Activated CD4-positive, CD25-positive, alpha-beta regulatory T cell treated with anti-CD3 and anti-CD28 coated beads, Interleukin-2, amount 50 U/mL, for 24 hours (primary cell): ENCODE measurements at regions not wholly inside any gene's neighbourhood (a gene's known extent, or its start where the extent isn't known, plus 50 kb on each side); places are given as distances from the start of the nearest gene placed in this dataset.

Experiments
- ATAC-seq, 2 donors: fragments of 150-1000 bp; cut with Tn5 transposase; one replicate each; pipeline ENCODE4 v1.10.0; 2021; ENCODE audit warnings: mild to moderate bottlenecking in 1 of 2, moderate library complexity in 1 of 2

- no peak for ATAC-seq
Observed at GRCh38 chr9:118606668-118607067, 762.6 kb downstream of the BRINP1 start.

GRCh38 chr9:118609355-118610044, 759.7 kb downstream of the BRINP1 start:
- ATAC-seq = no peak

DNA sequence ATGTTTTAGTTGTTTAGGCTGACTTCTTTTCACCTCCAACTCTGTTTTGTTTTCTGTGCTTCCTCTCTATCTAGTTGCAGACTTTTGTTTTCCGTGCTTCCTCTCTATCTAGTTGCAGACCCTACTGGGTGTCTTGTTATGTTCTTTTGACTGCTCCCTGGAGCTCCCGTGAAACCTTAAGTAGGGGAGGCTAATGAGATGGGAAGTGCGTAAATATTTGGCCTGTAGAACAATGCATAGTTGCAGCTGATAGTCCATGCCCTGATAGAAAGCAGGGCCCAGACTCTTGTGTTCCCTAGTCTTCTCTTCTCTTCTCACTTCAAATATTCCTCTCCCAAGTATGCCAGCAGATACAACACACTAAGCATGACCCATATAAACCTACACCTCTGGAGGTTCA, 757.0 kb downstream of the BRINP1 start:
- ATAC-seq = no peak

- ATAC-seq = no peak
Observed at GRCh38 chr9:118613996-118614395, 755.2 kb downstream of the BRINP1 start.

DNA sequence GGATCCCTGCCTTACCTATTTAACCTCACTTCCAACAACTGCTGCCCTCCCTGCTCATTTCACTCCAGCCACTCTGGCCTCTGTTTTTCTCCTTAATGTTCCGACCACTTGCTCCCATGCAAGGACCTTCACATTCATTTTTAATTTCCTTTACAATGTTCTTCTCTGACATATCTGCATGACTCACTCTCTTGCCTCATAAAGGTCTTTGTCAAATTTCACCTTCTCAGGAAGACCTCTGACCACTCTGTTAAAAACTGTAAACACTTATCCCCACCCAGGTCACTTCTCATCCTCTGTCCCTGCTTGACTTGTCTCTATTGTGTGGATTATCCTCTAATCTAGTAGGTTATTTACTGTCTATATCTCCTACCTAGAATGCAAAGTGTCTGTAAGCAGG, 751.2 kb downstream of the BRINP1 start:
- no peak for ATAC-seq

DNA sequence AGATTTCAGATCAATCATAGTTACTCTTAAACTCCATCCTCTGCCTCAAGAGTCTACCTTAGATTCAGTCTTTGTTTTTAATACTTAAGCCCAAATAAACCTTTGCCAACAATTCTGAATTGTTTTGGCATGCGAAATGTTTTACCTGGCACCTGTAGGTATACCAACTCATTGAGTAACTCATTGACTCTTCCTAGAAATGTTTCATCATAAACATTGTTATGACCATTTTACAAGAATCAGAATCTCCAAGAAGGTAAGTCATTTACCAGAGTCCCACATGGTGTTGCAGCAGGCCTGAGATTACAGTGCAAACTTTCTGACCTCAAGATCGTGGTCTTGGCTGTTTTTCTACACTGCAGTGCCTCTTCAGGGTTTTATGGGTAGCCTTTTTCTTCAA, 750.4 kb downstream of the BRINP1 start:
- no peak for ATAC-seq

GRCh38 chr9:118624608-118625007, 744.6 kb downstream of the BRINP1 start:
- no peak for ATAC-seq

GRCh38 chr9:118630079-118630478, 739.2 kb downstream of the BRINP1 start:
- no peak for ATAC-seq

DNA sequence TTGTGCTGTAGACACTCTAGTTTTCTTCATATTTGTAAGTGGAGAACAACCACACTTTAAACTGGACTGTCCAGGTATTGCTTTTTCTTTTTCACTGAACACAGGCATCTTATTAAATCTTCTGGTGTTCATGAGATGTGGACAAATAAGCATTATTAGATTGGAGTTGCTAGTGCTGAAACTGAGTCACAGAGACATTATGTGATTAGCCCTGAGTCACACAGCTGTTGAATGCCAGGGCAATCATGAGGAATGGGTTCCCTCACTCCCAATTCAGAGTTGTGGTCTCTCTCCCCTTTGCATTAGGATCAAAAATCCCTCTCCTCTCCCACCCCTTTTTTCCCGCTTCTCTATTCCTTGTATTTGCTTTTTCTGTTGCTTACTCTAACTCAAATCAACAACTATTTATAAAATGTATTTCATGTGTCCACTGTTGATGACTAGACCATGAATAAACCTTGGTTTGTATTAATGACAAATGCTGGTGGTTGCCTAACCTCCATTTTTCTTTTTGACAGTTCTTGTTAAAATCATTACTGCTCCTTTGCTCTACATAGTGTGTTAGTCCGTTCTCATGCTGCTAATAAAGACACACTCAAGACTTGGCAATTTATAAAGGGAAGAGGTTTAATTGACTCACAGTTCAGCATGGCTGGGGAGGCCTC, 738.2 kb downstream of the BRINP1 start:
- ATAC-seq = no peak

DNA sequence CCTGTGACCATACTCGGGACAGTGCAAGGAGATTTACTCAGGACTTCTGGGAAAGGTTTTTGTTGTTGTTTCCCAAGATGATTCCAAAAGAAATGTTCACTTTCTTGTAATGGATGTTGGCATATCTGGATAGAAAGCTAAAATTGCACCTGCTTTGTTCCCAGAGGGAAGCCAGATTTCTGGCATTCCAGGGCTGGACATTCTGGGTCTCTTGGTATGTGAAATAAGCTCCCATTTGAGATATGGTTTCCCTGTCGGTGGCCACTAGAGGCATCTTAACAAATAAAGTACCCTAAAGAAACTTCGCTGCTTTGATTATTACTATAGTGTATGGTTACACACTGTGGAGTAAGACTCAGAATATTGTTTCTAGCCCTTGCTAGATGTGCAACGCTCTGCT, 737.3 kb downstream of the BRINP1 start:
- no peak for ATAC-seq

- ATAC-seq = no peak
Observed at GRCh38 chr9:118635416-118635815, 733.8 kb downstream of the BRINP1 start.

DNA sequence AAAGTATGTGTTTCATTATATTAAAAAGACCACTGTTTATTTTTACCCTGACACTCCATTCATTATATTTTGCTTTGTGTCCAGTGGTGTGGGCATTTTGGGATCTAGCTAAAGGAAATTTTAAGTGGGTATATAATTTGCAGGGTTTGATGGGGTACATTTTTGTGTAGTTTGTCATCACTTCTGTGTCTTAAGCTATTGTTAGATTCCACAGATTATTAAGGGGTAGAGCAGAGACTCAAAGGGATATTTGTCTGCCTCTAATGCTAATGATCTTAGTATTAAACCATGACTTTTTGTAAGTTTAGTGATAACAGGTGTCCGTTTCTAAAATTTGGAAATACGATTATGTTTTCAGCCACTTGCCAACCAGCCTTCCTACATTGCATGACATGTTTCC, 731.6 kb downstream of the BRINP1 start:
- no peak for ATAC-seq

DNA sequence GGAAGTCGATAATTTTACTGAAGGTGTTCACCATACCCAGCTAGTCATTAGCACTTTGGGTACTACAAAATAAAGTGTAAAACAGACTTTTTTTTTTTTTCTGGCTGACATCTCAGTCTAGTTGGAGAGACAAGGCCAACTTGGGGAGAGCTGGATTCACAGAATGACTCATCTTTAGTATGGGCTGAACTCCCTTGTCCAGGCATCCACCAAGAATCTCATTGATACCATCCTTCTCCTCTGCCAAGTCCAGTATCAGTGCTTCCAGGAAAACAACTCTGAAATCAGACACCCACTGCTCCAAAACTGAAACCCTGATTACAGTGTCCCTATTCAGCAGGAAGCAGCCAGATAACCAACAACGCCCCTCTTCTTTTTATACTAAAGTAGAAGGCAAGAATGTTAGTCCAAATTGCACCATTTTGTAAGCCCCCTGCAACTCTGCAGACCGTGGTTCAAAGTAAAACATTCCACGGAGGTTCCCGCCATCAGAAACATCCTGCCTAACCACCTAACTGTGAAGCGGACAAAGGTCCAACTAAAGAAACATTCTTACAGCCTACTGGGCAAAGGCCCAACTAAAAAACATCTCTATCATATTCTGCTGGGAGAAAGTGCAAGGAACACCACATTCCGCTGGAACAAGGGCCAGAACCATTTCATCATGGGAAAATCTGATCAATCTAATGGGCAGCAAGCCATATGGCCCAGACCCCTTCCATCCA, 728.2 kb downstream of the BRINP1 start:
- ATAC-seq = no peak

DNA sequence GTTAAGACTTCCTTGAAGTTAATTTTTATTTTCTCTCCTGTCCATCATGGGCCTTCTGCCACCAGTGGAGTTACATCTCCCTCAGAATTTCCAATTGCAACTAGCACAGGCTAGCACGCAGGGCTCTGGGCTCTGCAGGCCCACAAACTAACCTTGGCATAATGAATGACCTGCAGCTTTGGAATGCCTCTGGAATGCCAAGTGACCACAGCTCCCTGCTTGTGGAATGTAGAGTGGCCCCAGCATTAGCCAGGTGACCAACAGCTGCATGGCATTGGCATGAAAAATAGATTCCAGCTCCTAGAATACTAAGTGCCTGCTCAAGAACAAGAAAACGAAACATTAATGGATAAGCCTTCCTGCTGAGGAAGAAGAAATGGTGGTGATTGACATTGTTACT, 726.1 kb downstream of the BRINP1 start:
- ATAC-seq = no peak

GRCh38 chr9:118644066-118644465, 725.2 kb downstream of the BRINP1 start:
- ATAC-seq = no peak

DNA sequence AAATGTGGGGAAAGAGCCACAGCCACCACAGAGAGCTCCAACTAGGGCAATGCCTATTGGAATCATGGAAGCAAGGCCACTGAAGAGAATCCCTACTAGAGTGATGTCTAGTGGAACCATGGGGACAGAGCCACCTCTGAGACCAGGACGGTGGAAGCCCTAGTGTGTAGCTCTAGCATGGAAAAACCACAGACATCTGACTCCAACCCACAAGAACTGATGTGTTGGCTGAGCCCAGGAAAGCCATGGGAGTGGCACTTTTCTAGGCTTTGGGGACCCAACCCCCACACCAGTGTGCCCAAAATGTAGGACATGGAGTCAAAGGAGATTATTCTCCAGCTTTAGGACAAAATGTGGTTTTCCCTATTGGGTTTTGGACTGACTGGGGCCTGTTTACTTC, 721.9 kb downstream of the BRINP1 start:
- ATAC-seq = no peak

- no peak for ATAC-seq
Observed at GRCh38 chr9:118650417-118650816, 718.8 kb downstream of the BRINP1 start.

DNA sequence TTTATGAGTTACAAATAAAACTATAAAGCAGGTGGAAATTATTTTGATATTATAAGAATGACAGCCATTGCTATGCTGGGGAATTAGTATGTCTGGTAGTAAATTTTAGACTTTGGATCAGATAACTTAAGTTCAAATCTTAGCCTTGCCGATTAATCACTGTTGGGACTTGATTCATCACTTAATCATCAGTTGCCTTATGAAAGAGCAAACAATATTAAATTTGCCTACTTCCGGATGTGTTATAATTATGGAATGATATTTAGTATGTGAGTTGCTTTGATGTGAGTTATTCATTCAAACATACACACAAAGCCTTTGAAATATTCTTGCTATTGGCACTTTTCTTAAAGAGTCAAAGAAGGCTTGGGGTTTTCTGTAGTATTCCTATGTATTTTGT, 717.7 kb downstream of the BRINP1 start:
- ATAC-seq = no peak

DNA sequence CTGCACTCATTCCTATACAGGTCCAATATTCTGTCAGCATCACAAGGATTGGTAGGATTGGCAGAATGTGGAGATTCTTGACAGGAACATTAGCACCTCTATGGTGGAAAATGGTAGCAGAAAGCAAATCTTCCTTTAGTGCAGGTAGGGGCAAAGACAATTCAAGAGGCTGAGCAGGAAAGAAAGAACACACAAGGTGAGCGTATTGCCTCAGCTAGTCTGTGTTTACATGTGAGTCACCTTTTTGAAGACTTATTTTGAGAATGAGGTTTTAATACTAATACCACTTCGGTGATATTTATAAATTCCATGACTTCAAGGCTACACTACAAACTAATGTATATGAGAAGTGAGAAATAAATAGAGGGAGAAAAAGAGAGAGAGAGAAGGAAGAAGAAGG, 717.0 kb downstream of the BRINP1 start:
- ATAC-seq = no peak

- no peak for ATAC-seq
Observed at GRCh38 chr9:118652912-118653311, 716.3 kb downstream of the BRINP1 start.

DNA sequence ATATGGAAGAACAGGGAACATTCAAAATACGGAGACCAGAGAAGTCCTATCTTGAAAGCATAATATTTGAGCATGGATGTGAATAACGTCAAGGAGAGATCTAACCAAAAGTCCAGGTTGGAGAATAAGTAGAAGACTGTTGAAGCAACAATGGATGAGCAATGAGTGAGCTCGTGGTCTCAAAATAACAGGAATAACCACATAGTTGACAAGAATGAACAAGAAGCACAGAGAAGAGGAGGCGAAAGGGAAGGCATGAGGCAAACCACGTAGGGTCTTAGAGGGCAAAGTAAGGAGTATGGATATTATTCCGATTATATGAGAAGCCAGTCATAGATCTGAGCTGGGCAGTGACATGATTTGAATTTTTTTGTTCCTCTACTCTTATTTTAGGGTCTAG, 710.2 kb downstream of the BRINP1 start:
- ATAC-seq = no peak

DNA sequence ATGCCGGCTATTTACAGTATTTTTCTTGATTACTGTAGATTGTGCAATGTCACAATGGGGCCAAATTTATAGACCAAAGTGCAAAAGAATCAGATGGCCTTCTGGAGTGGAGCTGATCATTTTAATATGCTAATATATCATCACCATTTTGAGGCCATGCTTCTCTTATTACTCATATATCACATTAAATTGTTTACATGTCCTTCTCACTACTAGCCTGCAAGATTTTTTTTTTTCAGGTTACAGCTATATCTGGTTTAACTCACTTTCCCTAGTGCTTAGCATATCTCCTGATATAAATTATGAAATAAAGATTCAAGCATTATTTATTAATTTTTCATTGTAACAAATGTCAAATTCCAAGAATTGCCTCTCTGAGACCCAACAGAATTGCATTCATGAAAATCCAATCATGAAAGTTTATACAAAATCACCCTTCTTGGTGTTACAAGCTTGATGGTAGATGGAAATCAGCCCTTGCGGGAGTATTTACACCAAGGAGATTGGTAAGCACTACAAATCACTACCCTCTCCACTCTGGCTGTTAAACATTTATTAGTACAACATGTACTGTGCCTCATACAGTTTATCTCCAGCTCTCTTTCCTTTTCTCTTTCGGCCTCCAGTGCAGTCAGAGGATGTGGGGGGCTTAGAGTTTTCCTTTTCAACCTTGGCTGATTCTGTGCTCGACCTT, 703.9 kb downstream of the BRINP1 start:
- ATAC-seq = no peak
